ENCODE measurements at regions not wholly inside any gene's neighbourhood (a gene's known extent, or its start where the extent isn't known, plus 50 kb on each side); places are given as distances from the start of the nearest gene placed in this dataset.

GRCh38 chr7:25753837-25754236 lies 398.2 kb upstream of the NFE2L3 start:
- no peak overlapping the region for H3K4me3 ChIP-seq (ENCODE audit: low read depth, low read length)
- no peak for DNase-seq (ENCODE audit: low read depth)
- TF ChIP-seq CTCF (IDR thresholded peaks at IDR 0.05; ENCODE audit: control insufficient read depth, extremely low read depth, insufficient read depth), result no peak

- TF ChIP-seq CTCF (IDR thresholded peaks at IDR 0.05; ENCODE audit: control insufficient read depth, extremely low read depth, insufficient read depth), result no peak
- no peak overlapping the region for H3K4me3 ChIP-seq (ENCODE audit: low read depth, low read length)
- no peak for DNase-seq (ENCODE audit: low read depth)
These were observed 397.7 kb upstream of the NFE2L3 start for GRCh38 chr7:25754333-25754732.

GRCh38 chr7:25754751-25755150 lies 397.2 kb upstream of the NFE2L3 start:
- H3K4me3 ChIP-seq (ENCODE audit: low read depth, low read length), result no peak overlapping the region
- TF ChIP-seq CTCF (IDR thresholded peaks at IDR 0.05; ENCODE audit: control insufficient read depth, extremely low read depth, insufficient read depth), result no peak
- no peak for DNase-seq (ENCODE audit: low read depth)

GRCh38 chr7:25756601-25757000 lies 395.4 kb upstream of the NFE2L3 start:
- no peak for DNase-seq (ENCODE audit: low read depth)
- TF ChIP-seq CTCF (IDR thresholded peaks at IDR 0.05; ENCODE audit: control insufficient read depth, extremely low read depth, insufficient read depth), result no peak
- no peak overlapping the region for H3K4me3 ChIP-seq (ENCODE audit: low read depth, low read length)

GRCh38 chr7:25758559-25758958 lies 393.4 kb upstream of the NFE2L3 start:
- DNase-seq (ENCODE audit: low read depth), result no peak
- no peak overlapping the region for H3K4me3 ChIP-seq (ENCODE audit: low read depth, low read length)
- no peak for TF ChIP-seq CTCF (IDR thresholded peaks at IDR 0.05; ENCODE audit: control insufficient read depth, extremely low read depth, insufficient read depth)

- H3K4me3 ChIP-seq (ENCODE audit: low read depth, low read length), result no peak overlapping the region
- DNase-seq (ENCODE audit: low read depth), result no peak
- TF ChIP-seq CTCF (IDR thresholded peaks at IDR 0.05; ENCODE audit: control insufficient read depth, extremely low read depth, insufficient read depth), result no peak
These were observed 392.7 kb upstream of the NFE2L3 start for GRCh38 chr7:25759286-25759685.

GRCh38 chr7:25759748-25760147 lies 392.2 kb upstream of the NFE2L3 start:
- no peak overlapping the region for H3K4me3 ChIP-seq (ENCODE audit: low read depth, low read length)
- no peak for DNase-seq (ENCODE audit: low read depth)
- no peak for TF ChIP-seq CTCF (IDR thresholded peaks at IDR 0.05; ENCODE audit: control insufficient read depth, extremely low read depth, insufficient read depth)

Measured in LNCaP clone FGC (cell line).